OCI-LY3 (cell line): ENCODE measurements at regions not wholly inside any gene's neighbourhood (a gene's known extent, or its start where the extent isn't known, plus 50 kb on each side); places are given as distances from the start of the nearest gene placed in this dataset.
"Not testable (repeated sequence)": the region's sequence is repeated elsewhere in the genome, so short reads cannot be mapped to it uniquely, and the experiment has no call there.

ENCODE experiments used
- EZH2phosphoT487 ChIP-seq: fragments of 200-600 bp; shearing (Covaris generic); IDR thresholded peaks from 2 replicates; pipeline ENCODE4 v1.6.1; 2018; ENCODE audit warnings: antibody characterized with exemption, mixed run types, low read depth
- TF ChIP-seq, protein P1 (sequence below): fragments of 200-600, 300-600 bp; sonication (generic); IDR thresholded peaks from 2 replicates; pipeline ENCODE4 v1.5.1; 2014; ENCODE audit warnings: antibody characterized with exemption, low read length, low read depth

DNA sequence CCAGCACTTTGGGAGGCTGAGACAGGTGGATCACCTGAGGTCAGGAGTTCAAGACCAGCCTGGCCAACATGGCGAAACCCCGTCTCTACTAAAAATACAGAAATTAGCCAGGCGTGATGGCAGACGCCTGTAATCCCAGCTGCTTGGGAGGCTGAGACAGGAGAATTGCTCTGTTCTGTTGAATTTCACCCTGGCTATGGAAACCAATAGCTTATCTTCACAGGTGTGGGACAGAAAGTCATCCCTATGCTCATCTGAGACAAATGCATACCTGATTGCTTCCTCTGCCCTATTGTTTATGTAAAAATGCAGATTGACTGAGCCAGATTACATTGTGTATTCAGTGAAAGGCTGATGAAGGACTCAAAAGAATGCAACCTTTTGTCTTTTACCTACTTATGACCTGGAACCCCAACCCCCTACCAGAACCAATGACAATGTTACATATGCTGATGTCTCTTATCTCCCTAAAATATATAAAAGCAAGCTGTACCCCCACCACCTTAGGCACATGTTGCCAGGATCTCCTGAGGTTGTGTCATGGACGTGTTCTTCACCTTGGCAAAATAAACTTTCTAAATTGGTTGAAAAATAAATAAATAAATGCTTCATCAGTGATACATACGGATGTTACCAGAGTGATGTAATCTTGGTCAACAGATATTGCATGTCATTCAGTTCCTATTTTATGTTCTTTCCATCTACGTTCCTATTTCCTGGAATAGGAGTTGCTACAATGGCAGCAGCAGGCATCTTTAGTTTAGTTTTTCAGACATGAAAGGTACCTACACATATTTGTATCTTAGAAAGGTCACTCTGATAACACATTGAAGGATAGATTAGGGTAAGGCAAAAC is 189.4 kb upstream of the SLC38A2 start:
- TF ChIP-seq, protein P1, sequence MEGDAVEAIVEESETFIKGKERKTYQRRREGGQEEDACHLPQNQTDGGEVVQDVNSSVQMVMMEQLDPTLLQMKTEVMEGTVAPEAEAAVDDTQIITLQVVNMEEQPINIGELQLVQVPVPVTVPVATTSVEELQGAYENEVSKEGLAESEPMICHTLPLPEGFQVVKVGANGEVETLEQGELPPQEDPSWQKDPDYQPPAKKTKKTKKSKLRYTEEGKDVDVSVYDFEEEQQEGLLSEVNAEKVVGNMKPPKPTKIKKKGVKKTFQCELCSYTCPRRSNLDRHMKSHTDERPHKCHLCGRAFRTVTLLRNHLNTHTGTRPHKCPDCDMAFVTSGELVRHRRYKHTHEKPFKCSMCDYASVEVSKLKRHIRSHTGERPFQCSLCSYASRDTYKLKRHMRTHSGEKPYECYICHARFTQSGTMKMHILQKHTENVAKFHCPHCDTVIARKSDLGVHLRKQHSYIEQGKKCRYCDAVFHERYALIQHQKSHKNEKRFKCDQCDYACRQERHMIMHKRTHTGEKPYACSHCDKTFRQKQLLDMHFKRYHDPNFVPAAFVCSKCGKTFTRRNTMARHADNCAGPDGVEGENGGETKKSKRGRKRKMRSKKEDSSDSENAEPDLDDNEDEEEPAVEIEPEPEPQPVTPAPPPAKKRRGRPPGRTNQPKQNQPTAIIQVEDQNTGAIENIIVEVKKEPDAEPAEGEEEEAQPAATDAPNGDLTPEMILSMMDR: not testable (repeated sequence)
- TF ChIP-seq EZH2phosphoT487: not testable (repeated sequence)
